ENCODE measurements at regions not wholly inside any gene's neighbourhood (a gene's known extent, or its start where the extent isn't known, plus 50 kb on each side); places are given as distances from the start of the nearest gene placed in this dataset.

DNA sequence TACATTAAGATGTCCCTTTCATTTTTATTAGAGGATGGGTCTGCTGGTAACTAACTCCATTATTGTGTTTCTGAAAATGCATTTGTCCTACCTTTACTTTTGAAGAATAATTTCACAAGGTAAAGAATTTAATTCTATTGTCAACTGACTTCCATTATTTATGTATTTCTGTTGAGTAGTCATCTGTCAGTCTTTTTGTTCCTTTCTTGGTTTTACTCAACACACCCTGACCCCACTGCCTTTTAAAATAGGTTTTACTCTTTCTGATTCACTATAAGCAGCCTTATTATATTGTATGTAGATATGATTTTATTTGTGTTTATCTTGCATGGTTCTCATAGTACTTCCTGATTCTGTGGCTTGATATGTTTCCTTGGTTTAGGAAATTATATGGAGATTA lies 237.5 kb downstream of the TGFB2 start:
- intact Hi-C loops (cut with micrococcal nuclease; ENCODE audit: unreplicated experiment) (no loop called here), in situ Hi-C loops (cut with HindIII; ENCODE audit: extremely low pct_ligation_motif_present, low pct_unique_long_range_greater_than_20kb) (no loop called here)
- no peaks in the 10 kb centered on the region for H3K27me3 ChIP-seq (ENCODE audit: control insufficient read depth in 1 of 2, insufficient read depth in 2 of 2, low read length in 2 of 2)
- no peaks in the 10 kb centered on the region for H3K36me3 ChIP-seq (replicated peaks in 1 of 2; ENCODE audit: control insufficient read depth in 1 of 2, insufficient read depth in 2 of 2, low read length in 2 of 2)
- H3K9me3 ChIP-seq (ENCODE audit: low read length) = no peaks in the 10 kb centered on the region
- FAIRE-seq (no peak), ATAC-seq (no peak), DNase-seq (ENCODE audit: low spot score) (no peak)
- H3K4me1 ChIP-seq (ENCODE audit: insufficient read depth, low read length) = no peaks in the 10 kb centered on the region
- H4K20me1 ChIP-seq (ENCODE audit: insufficient read depth, low read length) = no peaks in the 10 kb centered on the region
- no peak overlapping the region for H2AFZ ChIP-seq (ENCODE audit: low read length)
- CTCF ChIA-PET (ENCODE audit: low intra/inter-chr PET ratio, low total read pairs) = no interaction called here
- no TSS peak for BruUV-seq (replicated peaks)
- no peak overlapping the region for H3K27ac ChIP-seq (ENCODE audit: extremely low read length, insufficient read depth, low read length)
- H3K79me2 ChIP-seq (ENCODE audit: insufficient read depth, low read length) = no peaks in the 10 kb centered on the region
- H3K9ac ChIP-seq (ENCODE audit: insufficient read depth, low read depth, low read length) = no peak overlapping the region
- H3K4me3 ChIP-seq (replicated peaks in 1 of 3; ENCODE audit: insufficient read depth in 1 of 3, low read depth in 2 of 3, low read length in 3 of 3) = no peak overlapping the region
- POLR2A ChIA-PET = no interaction called here
- H3K4me2 ChIP-seq (ENCODE audit: low read depth, low read length) = no peak overlapping the region
- TF ChIP-seq SMARCC2 (IDR thresholded peaks at IDR 0.05) (no peak), ZNF614 (CRISPR knock-in tag; IDR thresholded peaks at IDR 0.05; ENCODE audit: borderline replicate concordance) (no peak), ATF7 (IDR thresholded peaks at IDR 0.05) (no peak), ATF7 (CRISPR knock-in tag; IDR thresholded peaks at IDR 0.05) (no peak), ZFP82 (CRISPR knock-in tag; IDR thresholded peaks at IDR 0.05; ENCODE audit: borderline replicate concordance) (no peak), RARG (CRISPR knock-in tag; IDR thresholded peaks at IDR 0.05; ENCODE audit: low read depth) (no peak), ZSCAN30 (CRISPR knock-in tag; IDR thresholded peaks at IDR 0.05) (no peak), NFIC (IDR thresholded peaks at IDR 0.05; ENCODE audit: low read length) (no peak), DPF2 (CRISPR knock-in tag; IDR thresholded peaks at IDR 0.05; ENCODE audit: borderline replicate concordance, low read depth) (no peak), SMARCE1 (IDR thresholded peaks at IDR 0.05; ENCODE audit: borderline replicate concordance) (no peak), KLF13 (CRISPR knock-in tag; IDR thresholded peaks at IDR 0.05) (no peak), TBX2 (CRISPR knock-in tag; IDR thresholded peaks at IDR 0.05; ENCODE audit: borderline replicate concordance) (no peak)
- TF ChIP-seq, protein P1, sequence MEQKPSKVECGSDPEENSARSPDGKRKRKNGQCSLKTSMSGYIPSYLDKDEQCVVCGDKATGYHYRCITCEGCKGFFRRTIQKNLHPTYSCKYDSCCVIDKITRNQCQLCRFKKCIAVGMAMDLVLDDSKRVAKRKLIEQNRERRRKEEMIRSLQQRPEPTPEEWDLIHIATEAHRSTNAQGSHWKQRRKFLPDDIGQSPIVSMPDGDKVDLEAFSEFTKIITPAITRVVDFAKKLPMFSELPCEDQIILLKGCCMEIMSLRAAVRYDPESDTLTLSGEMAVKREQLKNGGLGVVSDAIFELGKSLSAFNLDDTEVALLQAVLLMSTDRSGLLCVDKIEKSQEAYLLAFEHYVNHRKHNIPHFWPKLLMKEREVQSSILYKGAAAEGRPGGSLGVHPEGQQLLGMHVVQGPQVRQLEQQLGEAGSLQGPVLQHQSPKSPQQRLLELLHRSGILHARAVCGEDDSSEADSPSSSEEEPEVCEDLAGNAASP (CRISPR knock-in tag; IDR thresholded peaks at IDR 0.05; ENCODE audit: borderline replicate concordance) = no peak
- TF ChIP-seq, protein P2, sequence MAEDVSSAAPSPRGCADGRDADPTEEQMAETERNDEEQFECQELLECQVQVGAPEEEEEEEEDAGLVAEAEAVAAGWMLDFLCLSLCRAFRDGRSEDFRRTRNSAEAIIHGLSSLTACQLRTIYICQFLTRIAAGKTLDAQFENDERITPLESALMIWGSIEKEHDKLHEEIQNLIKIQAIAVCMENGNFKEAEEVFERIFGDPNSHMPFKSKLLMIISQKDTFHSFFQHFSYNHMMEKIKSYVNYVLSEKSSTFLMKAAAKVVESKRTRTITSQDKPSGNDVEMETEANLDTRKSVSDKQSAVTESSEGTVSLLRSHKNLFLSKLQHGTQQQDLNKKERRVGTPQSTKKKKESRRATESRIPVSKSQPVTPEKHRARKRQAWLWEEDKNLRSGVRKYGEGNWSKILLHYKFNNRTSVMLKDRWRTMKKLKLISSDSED (CRISPR knock-in tag; IDR thresholded peaks at IDR 0.05) = no peak
- TF ChIP-seq, protein P3, sequence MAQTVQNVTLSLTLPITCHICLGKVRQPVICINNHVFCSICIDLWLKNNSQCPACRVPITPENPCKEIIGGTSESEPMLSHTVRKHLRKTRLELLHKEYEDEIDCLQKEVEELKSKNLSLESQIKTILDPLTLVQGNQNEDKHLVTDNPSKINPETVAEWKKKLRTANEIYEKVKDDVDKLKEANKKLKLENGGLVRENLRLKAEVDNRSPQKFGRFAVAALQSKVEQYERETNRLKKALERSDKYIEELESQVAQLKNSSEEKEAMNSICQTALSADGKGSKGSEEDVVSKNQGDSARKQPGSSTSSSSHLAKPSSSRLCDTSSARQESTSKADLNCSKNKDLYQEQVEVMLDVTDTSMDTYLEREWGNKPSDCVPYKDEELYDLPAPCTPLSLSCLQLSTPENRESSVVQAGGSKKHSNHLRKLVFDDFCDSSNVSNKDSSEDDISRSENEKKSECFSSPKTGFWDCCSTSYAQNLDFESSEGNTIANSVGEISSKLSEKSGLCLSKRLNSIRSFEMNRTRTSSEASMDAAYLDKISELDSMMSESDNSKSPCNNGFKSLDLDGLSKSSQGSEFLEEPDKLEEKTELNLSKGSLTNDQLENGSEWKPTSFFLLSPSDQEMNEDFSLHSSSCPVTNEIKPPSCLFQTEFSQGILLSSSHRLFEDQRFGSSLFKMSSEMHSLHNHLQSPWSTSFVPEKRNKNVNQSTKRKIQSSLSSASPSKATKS (CRISPR knock-in tag; IDR thresholded peaks at IDR 0.05) = no peak

All from HepG2 (cell line).